Ammon's horn (tissue), 1 donor: ENCODE measurements at regions not wholly inside any gene's neighbourhood (a gene's known extent, or its start where the extent isn't known, plus 50 kb on each side); places are given as distances from the start of the nearest gene placed in this dataset.
"Not testable (repeated sequence)": the region's sequence is repeated elsewhere in the genome, so short reads cannot be mapped to it uniquely, and the experiment has no call there.

Experiments
- DNase-seq: peaks from one replicate; pipeline ENCODE4 v3.0.0-alpha.2; 2016; ENCODE audit warnings: low spot score

DNA sequence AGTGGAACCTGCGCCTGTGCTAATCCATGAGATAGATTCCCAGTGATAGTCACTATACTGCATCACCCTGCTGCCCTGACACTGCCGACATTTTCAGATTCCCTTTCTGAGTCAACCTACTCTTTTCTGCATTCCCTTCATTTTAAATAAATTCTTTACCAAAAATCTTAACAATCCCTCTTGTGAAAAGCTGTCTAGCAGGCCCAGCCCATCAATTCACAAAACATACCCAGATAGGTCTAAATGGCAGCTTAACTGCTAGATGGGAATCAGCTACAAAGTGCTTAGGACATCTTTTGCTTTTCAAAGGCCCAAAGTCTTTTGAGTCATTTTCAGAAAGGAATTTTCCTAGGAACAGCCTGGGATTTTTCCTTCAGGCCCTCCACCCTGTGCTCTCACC lies 180.1 kb upstream of the PTBP2 start:
- no peak for DNase-seq

DNA sequence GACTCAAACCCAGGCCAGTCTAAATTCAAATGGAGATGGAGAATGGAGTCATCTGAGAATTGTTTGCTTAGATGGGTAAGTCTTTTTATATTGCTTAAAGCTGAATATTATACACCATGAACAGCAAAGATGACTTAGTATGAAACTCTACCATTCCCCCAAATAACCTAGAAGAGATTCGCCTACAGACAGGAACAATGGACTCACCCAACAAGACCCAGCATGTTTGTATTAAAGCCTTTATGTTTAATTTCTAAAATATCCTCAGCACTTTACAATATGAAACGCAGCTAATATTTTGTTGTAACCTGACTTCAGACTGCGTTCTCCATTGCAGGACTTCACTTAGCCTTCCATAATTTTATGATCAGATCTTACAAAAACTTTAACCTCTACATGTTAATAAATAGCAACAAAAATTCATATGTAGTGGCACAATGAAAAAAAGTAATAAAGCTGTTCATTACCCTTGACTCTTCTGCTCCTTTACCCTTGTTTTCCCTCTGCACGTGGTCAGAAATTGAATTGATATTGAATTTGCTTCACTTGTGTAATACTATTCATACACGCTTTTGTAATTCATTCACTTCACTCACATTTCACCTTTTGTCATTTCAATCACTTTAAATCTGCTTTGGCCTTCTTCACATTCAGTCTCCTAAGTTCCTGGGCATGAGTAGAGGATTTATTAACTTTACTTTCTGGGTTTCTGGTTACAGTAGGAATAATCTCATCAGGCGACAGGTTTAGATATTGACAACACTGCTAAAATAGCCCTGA lies 177.3 kb upstream of the PTBP2 start:
- DNase-seq, result no peak

DNA sequence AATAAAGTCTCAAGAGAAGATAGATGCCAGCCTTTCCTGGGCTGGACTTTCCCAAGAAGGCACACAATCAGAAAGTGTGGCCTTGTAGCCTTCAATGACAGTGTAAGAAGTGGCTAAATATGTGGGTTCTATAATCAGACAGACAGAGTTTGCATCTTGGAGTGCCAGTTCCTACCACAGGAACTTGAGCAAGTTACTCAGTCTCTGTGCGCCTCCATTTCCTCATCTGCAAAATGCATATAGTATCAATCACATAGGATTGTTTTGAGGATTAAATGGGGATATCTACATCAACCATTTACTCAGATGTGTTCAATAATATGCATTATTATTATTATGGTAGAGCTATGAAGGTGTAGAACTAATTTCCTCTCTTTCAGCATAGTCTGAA lies 176.8 kb upstream of the PTBP2 start:
- no peak for DNase-seq

DNA sequence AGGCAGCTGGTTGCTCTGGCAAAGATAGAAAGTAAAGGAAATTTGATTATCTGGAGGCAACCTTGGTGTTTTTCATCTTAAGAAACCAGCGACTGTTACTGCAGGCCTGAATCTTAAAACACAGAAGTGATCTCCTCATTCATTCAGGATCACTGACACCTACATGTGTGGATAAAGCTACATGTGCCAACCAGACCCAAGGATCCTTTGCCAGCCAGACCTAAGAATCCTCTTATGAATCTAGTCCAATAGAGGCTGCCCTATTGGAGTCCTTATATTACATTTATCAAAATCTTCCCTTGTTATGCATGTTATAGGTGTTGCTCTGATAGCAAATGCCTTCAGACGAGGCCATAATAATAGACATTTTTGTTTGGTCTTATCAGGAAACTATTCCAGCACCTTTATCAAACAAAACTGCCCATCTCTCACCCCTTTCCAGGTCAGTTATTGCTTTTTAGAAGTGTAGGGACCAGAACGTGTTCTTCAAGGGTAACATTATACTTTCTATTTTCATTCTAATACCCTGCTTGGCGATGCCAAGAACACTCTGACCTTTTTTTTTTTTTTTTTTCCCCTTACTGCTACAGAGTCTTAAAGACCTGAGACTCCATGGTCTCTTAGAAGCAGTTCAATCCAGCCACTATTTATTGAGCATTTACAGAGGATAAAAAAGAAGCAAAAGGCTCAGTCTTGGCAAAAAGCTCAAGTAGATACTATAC lies 175.5 kb upstream of the PTBP2 start:
- DNase-seq, result no peak

DNA sequence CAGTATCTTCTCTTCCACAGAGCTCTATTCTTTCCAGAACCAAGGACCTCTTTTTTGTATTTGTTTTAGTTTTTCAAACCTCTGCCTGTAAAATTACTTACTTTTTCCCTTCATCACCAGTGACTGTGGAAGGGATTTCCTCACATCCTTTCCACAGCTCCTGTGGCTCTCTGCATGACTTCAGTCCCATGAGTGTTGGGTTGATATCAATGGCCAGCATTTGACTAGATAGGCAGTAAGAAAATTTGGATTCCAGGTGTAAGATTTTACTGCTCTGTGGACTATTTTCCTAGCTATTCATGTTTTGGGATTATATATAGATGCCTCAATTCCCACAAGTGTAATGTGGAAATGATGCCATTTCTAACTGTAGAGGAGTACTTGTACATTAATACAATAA lies 171.5 kb upstream of the PTBP2 start:
- no peak for DNase-seq

DNA sequence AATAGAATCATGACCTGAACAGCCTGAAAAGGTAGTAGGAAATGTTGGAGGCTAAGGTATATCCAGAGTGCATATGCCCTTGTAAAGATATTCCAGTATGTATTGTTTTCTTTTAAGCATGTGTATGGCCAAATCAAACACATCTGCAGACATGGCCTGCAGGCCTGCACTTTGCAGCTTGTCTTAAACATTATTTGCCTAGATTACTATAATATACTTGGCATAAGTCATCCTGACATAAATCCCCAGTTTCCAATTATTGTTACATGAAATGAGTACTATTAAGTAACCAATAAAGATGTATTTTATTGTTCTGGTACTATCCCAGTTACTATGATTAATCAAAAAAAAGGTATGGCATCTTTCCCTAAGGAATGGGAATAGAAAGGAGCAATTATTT lies 169.1 kb upstream of the PTBP2 start:
- DNase-seq, result no peak

DNA sequence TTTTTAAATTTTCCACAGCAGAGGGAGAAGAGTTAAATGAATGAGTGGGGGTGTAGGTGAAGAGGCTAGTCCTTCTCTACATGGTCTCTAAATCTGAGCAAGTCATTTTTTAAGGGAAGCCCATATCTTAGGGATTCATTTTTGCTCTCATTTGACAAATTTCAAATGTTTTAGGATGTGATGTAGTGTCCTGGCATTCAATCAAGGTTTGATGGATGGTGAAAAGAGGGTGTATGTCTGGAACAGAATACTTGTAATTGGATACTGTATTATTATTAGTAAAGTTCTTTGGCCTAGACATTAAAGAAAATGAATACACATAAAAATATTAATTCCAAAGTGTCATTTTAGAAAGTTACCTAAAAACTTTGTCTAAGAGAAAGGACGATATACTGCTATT lies 167.8 kb upstream of the PTBP2 start:
- no peak for DNase-seq

DNA sequence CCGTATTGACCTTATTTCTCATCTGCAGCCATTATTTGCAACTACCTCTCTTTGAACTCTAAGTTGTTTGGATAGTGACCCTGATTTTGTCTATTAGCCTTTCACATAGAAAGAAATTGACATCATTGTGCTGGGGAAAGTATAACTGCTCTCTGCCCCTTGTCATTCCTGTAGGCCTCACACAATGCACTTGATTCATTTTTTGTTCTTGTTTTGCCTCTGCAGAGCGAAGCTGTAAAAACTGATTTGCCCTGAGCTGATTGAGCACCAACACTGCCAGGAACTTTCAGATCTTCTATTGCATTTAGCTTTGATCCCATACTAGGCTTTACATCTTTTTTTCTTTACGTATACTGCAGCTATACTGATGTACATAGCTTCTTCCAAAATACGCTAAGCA lies 167.2 kb upstream of the PTBP2 start:
- peak; percentile 32 for DNase-seq

DNA sequence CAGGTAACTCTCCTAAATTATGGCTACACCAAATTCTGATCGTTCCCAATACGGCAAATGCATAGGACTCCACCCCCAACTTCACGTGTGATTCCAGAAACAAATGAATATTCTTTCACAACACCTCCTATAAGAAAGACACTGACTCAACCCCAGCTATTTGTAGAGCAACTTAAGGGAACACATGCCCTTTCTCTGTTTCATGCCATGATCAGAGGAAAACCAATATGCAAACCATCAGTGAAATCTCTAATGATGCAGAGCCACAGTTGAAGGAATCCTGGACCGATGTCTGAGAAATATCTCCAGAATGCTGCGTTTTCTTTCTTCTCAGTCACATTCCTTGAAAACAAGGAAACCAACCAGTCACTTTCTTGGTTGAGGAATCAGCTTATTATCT lies 164.2 kb upstream of the PTBP2 start:
- no peak for DNase-seq

DNA sequence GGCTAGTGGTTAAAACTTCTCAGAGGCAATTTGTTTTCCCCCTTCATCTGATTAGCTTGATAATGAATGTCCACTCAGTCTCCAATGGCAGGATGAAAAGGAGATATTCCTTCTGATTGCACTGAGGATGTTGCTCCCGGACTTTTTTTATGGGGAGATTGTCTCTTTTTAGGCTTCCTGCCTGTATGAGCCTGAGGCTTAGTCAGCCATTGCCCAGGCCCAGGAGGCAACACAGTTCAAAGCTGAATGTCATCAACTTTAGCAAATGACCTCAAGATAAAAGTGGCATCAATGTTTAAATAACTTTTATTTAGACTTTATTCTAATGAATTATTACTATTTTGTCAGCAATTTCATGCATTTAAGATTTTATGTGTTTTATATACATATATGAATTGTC lies 162.9 kb upstream of the PTBP2 start:
- DNase-seq, result no peak

DNA sequence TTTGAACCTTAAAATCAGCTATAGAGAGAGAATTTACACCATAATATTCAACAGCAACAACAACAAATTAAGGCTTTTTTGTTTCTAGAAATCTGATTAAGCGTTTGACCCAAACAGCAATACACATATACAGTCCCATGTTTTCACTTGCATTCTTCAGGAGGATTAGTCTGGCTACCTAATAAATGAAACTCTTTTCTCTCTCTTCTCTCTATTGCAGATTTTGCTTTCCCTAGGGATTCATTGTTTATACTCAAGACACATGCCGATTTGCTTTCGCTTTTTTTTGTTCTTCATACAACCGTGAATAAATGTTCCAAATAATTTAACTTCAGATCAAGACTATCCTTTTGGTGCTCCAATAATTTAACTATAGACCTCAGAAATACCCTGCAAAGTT lies 162.4 kb upstream of the PTBP2 start:
- DNase-seq, result no peak

DNA sequence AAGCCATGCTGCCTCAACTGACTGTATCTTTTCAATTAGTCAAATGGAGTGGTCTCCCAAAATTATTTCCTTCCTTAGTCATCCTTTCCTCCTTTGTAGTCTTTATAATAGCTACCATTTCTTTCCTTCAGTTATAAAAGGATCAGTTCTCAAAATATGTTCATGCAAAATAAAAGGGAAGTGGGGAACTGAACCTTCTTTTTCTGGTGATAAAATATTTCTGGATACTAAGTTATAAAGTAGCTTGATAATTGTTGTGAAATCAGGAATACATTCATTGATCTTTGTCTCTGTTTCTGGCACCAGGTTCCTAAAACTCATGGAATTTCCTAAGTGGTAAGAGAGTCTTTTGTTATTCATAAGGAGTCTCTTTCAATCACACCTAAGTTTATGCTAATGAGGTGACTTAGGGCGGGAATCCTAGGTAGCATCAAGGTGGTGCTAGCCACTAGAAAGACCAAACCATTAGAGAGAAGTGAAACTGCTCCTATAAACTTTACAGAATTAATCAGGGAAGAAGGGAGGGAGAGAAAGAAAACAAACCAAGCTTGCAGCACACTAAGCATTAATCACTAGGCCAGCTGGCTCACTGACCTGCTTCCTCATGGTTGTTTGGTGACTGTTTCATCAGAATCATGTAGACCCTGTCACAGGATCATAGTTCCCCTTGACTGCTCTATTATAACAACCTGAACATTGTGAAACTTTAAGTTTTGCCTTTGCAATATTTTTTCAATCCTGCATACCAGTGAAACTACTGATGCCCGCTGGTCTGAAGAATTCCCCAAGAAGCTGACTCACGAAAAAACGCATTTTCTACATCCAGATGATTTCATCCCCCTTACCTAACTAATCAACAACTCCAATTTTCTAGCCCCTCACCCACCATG lies 161.6 kb upstream of the PTBP2 start:
- no peak for DNase-seq

DNA sequence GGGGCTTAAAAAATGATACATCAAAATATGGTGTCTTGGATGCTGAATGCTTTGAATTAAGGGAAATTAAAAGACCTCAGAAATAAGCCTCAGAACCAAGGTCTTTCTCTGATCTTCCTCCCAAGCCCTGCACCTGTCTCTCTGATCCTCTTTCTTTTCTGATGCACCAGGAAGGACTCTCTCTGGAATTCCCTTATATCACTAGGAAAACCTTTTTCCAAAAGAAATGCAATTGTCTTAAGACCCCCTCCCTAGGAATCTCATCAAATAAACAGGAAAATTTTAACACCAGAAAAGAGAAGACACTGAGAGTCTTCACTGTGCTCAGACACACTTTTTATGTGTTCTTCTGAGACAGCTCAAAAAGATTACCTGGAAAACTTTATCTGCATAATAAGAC lies 159.5 kb upstream of the PTBP2 start:
- no peak for DNase-seq

DNA sequence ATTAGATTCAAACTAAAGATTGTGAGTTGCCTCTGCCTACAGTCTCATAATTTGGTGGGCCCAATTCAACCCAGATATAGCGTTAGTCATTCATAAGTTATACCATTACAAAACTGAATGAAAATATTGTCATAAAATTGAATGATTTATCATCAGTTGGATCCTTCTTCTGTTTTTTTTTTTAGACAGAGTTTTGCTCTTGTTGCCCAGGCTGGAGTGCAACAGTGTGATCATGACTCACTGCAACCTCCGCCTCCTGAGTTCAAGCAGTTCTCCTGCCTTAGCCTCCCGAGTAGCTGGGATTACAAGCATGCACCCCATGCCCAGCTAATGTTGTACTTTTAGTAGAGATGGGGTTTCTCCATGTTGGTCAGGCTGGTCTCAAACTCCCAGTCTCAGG lies 157.2 kb upstream of the PTBP2 start:
- DNase-seq, result not testable (repeated sequence)

DNA sequence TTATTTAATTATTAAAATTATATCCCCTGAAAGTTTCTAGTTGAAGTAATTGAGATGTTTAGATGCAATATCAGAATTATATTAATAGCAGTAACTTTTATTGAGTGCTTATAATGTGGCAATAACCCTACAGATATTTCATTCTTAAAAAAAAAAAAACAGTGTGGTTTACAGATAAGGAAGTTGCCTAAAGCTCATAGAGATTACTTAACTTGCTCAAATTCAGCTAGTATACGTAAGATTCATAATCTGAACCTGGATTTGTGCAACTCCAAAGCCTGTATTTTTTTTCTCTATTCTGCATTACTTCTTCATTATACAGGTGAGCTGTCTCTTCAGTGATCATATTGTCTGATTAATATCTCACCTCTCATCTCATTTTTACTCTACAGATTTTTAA lies 156.0 kb upstream of the PTBP2 start:
- no peak for DNase-seq

DNA sequence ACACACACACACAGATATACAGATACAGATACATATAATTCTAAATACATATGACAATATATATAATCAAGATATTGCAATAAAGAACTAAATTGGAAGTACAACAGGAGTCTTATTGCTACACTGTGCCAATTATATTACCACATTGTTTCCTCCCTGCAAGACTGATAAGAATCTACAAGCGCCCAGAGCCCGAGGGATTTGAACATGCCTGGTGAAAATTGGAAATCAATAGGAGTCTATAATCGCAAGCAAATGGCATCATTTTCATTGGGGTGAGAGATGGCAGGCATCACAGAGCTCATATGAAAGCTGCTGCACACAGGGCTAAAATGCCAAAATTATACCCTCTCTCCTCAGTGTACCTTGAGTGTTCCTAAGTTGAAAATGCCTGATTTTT lies 152.9 kb upstream of the PTBP2 start:
- no peak for DNase-seq

DNA sequence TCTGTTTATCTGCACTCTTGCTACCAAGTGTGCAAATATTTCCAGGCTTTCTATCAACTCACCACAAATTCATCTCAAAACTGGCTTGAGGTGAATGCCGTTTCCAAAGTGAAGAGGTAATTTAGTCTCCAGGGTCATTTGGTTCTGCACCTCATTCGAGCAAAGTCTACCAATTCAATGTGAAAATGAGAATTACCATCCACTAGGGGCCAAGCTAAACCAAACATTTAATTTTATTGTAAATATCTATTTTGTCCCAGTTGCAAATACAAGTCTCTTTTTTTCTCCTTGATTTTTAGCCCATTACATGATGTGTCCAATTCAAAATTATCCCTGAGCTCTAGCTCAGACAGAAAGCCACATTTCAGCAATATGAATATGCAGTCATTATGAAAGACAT lies 152.3 kb upstream of the PTBP2 start:
- no peak for DNase-seq

DNA sequence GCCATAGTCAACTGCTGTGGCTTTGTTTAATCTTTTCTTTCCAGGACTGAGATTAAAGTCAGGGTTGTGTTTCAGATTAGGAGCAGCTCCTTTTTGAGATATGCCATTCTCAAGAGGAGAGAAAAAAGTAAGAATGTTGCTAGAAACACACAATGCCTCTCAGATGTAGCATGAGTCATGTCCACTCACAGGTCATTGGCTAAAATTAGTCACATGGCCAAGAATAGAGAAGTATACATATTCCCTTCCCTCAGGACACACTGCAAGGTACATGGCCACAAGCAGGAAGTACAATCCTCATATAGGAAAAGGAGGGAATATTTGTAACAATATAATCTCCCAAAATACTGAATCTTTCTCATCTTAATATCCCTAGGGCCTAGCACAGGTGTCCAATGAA lies 141.9 kb upstream of the PTBP2 start:
- DNase-seq, result no peak

DNA sequence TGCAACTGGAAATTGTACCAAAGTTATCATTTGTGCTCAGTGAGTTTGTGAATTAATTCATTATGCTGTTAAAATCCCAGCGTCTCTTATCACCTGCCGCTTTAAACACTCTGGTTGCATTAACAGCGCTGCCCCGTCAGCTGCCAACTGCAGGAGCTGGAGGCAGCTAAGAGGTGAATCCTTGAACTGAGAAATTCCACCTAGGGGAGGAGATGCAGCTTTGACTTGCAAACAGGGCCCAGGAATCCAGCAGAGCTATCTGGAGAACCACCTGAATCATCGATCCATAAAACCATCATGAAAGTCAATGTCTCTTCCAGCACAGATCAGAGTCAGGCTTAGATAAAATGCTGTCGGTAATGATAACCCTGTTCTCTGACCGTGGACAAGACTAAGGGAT lies 140.7 kb upstream of the PTBP2 start:
- no peak for DNase-seq

DNA sequence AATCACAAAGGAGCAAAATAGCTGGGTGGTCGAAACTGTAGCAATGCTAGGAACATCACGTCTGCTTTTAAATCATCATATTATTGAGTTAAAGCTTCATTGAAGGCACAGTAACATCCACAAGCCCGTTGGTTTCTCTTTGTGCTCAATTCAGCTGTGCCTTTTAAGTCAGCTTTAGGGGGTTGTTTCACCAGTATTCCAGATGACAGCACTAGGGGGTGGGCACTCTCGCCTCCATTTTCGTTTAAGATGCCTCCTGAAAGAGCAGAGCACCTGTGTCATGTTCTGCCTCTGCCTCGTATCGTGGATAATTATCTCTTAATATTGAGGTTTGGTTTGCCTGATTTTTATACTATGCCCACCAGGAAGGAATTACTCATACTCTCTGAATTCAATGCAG lies 139.8 kb upstream of the PTBP2 start:
- DNase-seq, result no peak

DNA sequence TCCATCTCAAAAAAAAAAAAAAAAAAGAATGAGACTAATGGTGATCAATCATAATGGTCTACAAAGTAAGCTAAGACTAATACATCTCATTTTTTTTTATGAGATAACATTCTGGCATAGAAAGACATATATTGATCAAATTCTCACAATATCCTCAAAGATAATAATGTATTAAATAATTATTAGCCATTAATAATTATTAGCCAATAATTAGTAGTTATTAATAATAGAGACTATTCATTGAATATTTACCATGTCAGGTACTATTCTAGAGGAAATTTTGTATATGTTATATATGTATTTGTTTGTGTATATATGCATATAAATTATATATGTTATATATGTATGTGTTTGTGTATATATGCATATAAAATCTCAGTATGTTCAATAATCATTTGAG lies 137.7 kb upstream of the PTBP2 start:
- DNase-seq, result no peak

DNA sequence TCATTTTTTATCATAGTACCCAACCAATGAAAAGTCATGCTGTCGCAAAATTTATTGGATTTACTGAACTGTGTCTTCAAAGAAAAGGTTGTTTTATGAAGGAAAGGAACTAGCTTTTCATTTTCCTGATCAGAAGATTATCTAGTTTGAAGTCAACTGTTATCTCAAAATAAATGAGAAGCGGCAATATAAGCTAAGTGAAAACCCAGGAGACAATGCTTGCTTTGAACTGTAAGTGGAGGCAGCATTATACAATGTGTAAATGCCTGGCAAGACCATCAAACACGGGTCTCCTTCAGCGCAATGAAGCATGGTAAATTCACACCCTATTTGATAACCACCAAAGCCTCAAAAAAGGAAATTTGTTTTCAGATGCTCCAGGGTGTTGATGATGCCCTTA lies 134.4 kb upstream of the PTBP2 start:
- no peak for DNase-seq

DNA sequence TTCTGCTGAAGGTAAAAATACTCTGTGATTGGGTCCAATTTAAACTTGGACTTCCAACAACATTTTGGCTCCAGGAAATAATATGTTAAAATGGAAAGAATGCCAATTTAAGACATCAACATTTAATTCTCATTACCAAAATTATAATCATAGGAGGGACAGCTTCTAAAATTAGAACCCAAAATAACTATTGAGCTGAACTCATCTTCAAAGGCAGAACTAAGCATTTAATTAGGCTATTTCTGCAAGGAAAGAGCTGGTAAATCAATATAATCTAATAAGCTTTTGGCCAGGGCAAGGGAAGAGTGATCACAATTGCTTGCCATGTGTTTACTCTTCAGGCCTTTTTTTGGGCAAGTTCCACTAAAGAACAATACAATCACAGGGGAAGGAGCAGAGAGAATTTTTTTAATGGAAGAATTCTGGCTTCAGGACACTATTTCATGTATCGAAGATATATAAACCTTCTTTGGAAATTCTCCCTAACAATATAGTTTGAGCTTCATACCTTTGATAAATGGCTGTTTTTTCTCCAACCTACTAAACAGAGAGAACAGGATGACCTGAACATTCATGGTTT lies 133.1 kb upstream of the PTBP2 start:
- DNase-seq, result no peak
